ENCODE measurements at regions not wholly inside any gene's neighbourhood (a gene's known extent, or its start where the extent isn't known, plus 50 kb on each side); places are given as distances from the start of the nearest gene placed in this dataset.
"Not testable (repeated sequence)": the region's sequence is repeated elsewhere in the genome, so short reads cannot be mapped to it uniquely, and the experiment has no call there.

GRCh38 chr5:147084702-147085101 lies 150.1 kb upstream of the STK32A start:
- DNase-seq = no peak

DNA sequence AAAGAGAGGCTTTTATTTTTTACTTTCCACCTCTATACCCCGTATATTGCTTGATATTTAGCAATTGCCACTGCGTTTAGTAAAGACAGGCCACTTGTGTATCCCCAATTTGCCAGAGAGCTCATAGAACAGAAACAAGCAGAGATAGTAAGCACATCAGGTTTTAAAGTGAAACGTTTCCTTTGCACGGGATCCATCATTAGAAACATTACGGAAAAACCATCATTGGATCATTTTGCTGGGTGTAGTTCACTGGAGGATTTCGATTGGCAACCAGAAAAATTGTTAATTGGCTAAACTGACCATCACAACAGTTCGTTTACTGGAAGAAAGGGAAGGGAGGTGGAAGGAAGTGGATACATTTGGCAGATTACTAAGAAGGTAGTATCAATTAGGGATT lies 149.4 kb upstream of the STK32A start:
- no peak for DNase-seq

GRCh38 chr5:147092044-147092443 lies 142.8 kb upstream of the STK32A start:
- no peak for DNase-seq

GRCh38 chr5:147093138-147093537 lies 141.7 kb upstream of the STK32A start:
- DNase-seq = peak; percentile 40

GRCh38 chr5:147095740-147096139 lies 139.1 kb upstream of the STK32A start:
- DNase-seq = no peak

DNA sequence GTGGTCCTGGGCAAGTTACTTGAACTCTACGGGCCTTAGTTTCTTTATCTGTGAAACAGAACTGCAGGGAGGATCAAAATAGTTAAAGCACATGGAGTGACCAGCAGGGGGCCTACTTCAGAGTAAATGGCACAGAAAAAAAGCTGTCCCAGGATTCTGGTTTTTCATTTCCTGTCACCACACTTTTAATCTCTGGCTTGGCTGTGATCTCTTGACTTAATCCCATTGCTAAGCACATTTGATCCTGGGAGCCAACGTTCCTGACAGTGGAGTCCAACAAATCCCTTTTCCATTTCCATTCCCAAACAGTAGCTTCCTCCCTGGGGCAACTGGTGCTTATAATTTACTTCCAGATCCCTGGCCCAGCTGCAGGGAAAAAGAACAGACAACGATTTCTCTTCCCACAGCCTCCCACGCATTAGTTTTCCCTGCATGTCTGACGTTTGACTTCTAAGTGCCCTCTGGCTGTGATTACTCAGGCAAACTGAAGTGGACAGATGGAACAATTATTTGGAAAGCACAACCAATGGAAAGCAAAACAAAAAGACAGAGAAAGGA lies 136.5 kb upstream of the STK32A start:
- peak; percentile 33 for DNase-seq

DNA sequence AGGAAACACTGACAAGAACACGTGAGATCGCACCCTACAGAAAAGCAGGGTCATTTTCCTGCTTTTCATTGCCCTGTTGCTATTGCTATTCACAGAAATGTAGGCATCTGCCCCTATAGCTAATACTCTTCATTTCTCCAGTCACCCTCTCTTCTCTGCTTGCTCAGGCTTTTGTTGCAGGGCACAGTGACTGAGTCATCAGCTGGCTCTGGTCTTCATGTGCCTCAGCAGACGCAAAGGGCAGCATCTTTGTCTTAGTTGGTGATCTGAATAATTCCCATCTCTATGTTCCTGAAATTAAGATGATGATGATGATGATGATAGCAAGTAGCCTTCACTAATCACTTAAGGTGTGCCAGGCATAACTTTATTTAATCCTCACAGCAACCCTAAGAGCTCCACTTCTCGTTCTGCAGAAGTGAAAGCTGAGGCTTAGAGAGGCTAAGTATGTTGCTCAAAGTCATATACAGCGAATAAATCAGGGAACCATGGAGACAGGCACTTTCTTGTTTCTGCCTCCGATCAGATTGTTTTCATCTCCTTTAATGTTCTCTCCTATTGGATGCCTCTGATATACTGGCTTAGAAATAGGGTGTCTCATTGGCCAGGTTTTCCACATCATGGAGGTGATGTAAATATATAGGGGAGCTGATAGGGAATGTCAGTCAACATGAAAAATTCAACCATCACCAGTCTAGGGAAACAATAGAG lies 133.0 kb upstream of the STK32A start:
- DNase-seq = no peak

- no peak for DNase-seq
Observed at GRCh38 chr5:147112899-147113298, 121.9 kb upstream of the STK32A start.

DNA sequence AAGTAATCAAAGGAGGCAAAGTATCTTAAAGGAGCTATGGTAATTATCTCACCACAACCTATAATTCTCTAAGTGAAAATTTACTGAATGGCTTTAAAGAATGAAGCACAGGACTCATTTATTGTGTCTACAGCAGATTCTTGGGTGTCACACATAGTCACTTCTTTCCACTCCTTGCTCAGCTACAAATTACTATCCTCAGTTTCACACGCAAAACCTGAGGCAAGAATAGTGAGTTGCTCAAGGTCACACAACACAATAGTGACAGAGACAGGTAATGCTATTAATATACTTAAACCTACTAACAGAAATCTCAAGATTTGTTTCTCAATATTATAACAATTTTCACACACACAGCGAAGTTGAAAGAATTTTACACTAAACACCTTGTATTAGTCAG lies 120.9 kb upstream of the STK32A start:
- no peak for DNase-seq

DNA sequence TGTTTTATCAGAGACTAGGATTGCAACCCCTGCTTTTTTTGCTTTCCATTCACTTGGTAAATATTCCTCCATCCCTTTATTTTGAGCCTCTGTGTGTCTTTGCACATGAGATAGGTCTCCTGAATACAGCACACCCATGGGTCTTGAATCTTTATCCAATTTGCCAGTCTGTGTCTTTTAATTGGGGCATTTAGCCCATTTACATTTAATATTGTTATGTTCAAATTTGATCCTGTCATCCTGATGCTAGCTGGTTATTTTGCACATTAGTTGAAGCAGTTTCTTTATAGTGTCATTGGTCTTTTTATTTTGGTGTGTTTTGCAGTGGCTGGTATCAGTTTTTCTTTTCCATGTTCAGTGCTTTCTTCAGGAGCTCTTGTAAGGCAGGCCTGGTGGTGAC lies 95.1 kb upstream of the STK32A start:
- DNase-seq = not testable (repeated sequence)

DNA sequence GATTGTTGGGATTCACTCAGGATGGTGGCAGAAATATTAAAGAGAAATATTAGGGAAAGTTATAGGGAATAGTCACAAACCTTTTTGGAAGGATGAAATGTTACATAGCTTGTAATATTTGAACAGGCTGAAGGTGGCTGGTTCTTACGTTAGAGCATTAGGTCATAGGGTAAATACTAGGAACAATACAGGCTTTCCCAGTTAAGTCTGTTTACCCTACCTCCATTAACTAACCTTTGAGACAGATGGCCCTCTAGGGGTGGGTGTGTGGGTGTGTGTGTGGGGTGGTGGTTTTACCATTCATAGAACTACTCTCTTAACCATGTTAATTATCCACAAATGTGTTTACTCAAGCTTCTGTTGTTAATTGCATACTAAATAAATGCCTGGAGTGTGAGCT lies 94.3 kb upstream of the STK32A start:
- no peak for DNase-seq

- not testable (repeated sequence) for DNase-seq
Observed at GRCh38 chr5:147141580-147141979, 93.2 kb upstream of the STK32A start.

DNA sequence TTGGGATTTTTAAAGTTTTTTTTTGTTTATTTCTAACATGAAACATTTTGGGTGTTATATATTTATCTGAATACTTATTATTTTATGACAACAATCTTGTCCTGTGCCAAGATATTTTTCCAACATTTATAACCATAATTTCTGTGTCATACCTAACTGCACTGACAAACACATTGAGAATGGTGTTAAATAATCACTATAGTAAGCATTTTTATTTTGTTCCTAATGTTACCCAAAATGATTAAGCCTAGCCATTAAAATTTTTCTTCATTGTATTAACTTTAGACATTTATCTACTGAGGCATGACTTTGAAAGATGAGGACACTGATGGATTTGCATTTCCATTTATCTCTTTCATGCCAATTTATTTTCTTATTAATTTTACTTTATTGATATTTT lies 91.6 kb upstream of the STK32A start:
- no peak for DNase-seq

- DNase-seq = no peak
Observed at GRCh38 chr5:147145328-147145727, 89.5 kb upstream of the STK32A start.

- DNase-seq = no peak
Observed at GRCh38 chr5:147148715-147149114, 86.1 kb upstream of the STK32A start.

DNA sequence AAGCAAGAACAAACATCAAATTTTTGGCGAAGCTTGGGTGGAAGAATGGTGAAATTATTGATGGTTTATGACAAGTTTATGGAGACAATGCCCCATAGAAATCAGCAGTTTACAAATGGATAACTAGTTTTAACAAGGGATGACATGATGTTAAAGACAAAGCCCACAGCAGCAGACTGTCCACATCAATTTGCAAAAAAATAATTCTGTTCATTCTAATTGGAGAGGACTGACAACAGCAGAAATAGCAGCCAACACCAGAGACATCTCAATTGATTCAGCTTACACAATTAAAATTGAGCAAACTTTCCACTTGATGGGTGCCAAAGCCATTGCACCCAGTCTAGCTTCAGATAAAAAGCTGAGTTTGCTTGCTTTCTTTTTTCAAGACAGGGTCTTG lies 82.7 kb upstream of the STK32A start:
- DNase-seq = no peak

DNA sequence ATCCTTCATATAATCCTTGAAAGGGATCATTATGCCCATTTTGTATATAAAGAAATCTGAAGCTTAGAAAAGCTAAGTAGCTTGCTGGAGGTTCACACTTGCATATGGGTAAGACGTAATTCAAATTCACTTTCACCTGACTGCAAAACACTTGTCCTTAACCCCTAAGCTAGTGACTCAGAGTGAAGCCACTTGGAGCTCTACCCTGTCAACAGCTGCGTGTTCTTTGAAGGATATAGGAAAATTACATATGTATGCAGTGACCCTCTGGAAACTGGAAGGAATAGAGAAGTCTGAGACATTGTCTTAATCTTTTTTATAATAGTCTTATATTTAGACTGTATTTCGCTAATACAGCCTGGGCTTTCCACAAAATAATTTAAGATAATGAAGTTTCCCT lies 80.0 kb upstream of the STK32A start:
- no peak for DNase-seq

DNA sequence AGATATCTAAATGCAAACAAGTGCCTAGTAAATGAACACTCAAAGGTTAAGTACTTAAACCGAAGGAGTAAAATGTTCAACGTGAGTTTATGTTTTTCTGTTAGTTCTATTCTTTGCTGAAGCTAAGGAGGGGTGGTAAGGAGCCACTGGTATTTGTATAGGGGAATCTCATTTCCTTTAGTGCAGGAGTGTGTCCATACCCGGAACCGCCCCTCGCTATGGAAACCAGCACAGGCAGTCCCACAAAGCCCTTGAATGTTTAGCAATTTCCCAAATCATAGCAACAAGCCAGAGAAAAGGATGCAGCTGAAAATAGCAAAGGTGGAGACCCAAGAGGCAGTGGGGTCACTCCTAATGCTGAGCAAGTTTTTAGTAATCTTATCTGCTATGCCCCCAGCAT lies 78.8 kb upstream of the STK32A start:
- no peak for DNase-seq

DNA sequence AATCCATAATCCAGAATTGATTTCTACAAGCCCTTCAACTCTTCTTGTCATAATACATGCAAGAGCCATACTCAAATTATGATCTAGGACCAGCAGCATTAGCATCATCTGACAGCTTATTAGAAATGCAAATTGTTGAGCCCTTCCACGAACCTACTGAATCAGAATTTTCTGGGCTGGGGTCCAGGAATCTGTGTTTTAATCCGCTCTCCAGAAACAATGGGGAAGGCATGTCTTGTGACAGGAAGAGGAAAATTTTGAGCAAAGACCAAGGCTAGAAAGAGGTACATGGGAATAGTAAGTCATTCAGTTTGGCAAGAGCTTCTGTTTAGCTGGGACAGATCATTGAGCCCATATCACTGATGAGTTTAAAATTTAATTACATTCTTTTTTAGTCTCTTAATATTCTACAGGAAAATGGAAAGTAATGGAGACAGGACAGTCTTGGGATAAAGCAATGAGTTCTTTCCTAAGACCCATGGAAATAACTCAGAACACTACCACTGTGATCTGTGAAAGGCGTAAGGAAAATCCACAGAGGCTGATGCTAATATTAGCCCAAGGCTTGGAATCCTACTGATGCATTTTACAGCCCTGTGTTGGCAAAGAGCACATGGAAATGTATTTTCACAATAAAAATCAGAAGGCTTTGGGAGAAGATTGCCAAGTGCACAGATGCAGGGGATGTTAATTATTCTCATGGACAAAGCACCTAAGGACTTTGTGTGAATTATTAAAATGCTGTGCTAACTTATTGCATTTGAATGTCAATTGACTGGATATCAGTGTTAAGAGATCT lies 73.7 kb upstream of the STK32A start:
- DNase-seq = no peak

DNA sequence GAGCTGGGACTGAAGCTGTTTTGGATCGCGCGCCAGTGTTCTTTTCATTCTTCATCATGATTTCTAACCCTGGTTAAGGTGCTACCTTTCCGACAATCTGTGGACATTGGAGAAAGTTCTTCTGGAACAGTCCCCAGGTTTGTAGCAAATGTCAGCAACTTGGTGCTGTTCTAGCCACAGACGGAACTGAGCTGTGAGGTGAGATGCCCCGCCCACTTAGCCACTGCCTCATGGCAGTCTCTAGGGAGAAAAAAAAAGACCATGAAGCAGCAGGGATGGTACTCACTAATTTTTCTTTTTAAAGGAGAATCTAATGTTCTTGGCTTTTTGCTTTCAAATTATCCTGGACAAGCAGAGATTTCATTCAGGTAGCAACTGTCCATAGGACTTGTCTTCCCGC lies 72.1 kb upstream of the STK32A start:
- no peak for DNase-seq

- no peak for DNase-seq
Observed at GRCh38 chr5:147167529-147167928, 67.3 kb upstream of the STK32A start.

GRCh38 chr5:147168578-147169327 lies 66.1 kb upstream of the STK32A start:
- no peak for DNase-seq

- DNase-seq = peak; percentile 44
Observed at GRCh38 chr5:147169399-147169798, 65.4 kb upstream of the STK32A start.

DNA sequence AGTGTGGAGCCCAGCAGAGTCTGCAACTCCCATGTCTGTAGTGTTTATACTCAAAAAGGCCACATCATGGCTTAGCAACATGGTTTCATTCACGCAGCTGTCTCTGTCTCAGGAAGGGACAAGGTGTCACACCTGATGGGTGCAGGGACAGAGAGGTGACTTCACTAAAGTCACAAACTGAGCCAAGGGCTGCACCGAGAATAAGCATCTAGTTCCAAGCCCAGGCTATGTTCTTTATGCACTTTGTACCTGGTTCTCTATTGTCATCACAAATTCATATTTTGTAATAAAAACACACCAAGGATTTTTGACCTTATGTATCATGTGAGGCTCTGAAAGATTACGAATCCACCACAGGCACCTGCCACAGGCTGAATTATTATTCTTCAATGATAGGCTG lies 64.9 kb upstream of the STK32A start:
- no peak for DNase-seq

All from inflammatory macrophage treated with lipopolysaccharide for 4 hours (primary cell).